ENCODE measurements at regions not wholly inside any gene's neighbourhood (a gene's known extent, or its start where the extent isn't known, plus 50 kb on each side); places are given as distances from the start of the nearest gene placed in this dataset.

DNA sequence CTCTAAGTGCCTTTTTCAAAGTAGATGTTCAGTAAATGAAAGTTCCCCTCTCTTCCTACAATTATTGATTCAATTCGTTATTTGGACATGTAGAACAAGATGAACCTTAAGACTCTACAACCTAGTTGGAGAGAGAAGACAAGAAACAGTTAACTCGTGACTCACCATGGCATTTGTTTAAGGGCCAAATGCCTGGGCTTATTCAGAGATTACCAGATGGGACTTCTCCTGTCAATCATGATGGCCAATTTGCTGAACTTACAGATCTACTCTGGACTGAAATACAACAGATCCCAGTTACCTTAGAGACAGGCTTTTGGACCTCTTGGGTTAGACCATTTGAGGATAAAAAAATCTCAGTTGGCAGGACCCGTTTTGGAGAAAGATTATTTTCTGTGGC is 93.5 kb downstream of the C1orf94 start:
- DNase-seq (ENCODE audit: extremely low read depth in 1 of 2, low read depth in 1 of 2), result no peak

DNA sequence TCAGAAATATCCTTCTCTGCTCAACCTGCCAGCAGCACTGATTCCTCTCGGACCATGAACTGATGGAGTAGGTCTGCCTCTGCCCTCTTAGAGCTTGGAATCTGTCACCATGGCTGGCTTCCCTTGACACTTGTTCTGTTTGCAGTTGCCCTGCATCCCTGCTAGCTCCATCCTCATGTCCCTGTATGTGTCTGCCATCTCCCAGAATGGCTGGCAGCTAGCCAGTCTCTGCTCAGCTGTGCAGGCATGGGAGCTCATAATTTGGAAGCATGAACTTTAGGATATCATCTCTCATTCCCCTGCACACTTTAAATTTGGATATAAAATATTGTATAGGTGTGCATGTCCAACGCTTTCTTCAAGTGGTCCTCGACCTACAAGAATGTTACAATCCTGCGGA is 95.4 kb downstream of the C1orf94 start:
- no peak for DNase-seq (ENCODE audit: extremely low read depth in 1 of 2, low read depth in 1 of 2)

DNA sequence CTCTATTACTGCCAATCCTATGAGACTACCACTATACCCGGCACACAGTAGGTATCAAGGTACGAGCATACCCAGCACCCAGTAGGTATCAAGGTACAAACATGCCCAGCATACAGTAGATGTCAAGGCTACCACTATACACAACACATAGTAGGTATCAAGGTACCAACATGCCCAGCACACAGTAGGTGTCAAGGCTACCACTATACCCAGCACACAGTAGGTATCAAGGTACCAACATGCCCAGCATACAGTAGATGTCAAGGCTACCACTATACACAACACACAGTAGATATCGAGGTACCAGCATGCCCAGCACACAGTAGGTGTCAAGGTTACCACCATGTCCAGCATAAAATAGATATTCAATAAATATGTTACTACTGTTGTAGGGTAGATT is 98.4 kb downstream of the C1orf94 start:
- DNase-seq (ENCODE audit: extremely low read depth in 1 of 2, low read depth in 1 of 2), result no peak

DNA sequence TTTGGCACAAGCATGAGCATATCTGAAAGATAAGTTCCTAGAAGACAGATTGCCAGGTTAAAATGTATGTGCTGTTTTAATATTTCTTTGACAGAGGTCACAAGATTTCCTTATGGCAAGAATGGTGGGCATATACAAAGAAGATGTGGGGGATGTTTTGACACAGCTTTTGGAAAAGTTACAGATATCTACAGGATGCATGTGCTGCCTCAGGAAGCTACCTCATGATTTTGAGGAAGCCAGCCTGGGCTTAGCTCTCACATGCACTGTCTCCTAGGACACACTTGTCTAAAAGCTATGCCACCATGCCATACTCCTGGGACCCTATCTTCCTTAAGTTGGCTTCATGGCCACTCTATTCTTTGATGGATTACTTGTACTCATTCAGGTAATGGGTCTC is 99.9 kb downstream of the C1orf94 start:
- DNase-seq (ENCODE audit: extremely low read depth in 1 of 2, low read depth in 1 of 2), result no peak

DNA sequence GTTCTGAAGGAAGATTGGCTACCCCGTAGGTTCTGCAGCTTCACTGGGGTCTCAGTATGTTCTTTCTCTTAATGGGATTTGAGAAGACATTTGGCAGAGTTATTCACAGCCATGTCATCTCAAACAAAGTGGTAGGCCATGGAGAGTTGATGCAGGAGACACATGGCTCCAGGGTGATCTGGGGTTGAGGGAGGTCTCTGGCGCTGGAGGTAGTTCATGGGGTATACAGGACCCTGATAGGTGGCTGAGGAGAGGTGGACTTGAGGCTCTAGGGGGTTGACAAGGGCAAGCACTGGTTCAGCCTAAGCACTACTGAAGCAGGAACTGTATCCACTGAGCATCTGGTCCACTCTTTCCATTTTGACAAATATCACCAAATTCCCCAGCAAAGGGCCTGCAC is 100.4 kb downstream of the C1orf94 start:
- no peak for DNase-seq (ENCODE audit: extremely low read depth in 1 of 2, low read depth in 1 of 2)

DNA sequence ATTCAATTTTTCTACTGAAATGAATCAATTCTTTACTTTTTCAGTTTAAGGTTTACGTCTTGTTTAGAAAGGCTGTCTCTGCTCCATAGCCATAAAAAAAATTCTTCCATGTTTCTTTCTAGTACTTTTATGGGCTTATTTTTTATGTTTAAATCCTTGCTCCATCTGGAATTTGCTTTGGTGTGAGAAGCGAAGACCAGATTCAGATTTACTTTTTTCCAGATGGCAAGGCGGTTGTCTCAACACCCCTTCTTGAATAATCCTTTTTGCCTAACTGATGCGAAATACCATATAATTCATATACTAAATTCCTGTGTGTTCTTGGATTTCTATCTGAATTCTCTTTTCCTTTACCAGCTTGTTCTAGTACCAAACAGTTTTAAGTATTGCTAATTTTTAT is 101.5 kb downstream of the C1orf94 start:
- DNase-seq (ENCODE audit: extremely low read depth in 1 of 2, low read depth in 1 of 2), result no peak

DNA sequence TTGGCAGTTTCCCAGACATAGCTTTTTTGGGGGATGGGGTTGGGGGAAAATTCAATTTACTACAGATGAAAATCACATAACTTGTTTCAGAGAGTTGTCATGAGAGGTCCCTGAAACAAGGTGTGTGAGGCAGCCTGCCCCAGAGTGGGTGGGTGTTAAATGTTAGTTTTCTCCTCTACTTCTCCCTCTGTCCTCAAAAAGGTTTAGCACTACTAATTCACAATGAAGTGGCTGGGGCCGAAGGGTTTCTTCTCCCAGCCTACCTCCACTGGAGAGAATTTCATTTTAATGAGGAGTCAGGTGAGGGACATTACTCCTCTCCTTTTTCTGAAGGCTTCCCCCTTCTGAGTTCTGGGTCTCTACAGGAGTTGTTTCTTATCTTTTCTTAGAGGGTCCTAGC is 103.3 kb downstream of the C1orf94 start:
- no peak for DNase-seq (ENCODE audit: extremely low read depth in 1 of 2, low read depth in 1 of 2)

DNA sequence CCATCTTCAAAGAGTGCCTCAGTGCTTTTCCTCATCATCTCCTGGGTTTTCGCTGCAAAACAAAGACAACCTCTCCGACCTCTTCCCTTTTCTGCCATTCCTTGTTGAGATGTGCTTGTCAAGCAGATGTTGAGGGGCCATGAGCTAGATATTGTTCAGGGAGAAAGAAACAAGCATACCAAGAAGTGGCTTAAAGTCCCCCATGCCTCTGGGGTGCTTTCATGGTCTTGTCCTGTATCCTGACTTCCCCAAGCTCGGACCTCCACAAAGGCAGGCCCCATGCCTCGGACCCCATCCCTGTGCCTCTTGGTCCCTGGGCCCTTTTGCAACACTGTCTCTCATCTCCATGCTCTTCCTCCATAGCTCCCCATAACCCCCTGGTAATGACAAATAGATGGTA is 103.8 kb downstream of the C1orf94 start:
- DNase-seq (ENCODE audit: extremely low read depth in 1 of 2, low read depth in 1 of 2), result no peak

DNA sequence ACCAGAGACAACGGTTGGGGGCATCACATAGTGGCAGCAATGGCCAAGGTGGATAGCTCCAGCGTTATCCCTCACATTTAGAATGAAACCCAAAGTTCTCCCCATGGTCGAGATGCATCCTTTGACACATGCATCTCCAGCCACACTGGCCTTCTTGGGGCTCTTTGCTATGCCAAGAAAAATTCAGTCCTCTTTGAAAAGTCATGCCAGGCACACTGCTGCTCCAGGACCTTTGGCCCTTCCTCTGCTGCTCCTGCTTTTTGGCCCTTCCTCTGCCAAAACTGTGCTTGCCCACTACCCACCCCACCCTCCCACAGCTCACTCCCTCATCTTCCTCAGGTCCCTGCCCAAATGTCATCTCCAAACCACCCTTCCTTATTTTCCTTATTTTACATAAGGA is 106.4 kb downstream of the C1orf94 start:
- DNase-seq (ENCODE audit: extremely low read depth in 1 of 2, low read depth in 1 of 2), result no peak

DNA sequence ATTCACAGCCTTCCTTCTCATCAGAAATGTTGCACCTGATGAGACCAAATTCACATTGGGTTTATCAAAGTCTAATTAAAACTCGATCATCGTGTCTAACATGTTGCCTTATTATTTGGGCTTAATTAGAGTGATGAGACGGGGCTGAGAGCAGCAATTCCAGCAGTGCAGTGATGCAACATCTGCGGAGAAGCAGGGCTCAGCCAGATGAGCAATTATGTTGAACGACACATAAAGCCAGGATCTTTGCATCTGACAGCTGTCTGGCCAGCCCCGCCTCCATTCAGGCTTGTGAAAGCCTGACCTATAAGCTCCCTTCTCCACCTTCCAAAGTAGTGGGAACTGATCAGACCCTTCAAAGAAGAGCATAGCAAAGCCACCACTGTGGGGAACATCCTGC is 109.8 kb downstream of the C1orf94 start:
- DNase-seq (ENCODE audit: extremely low read depth in 1 of 2, low read depth in 1 of 2), result no peak

DNA sequence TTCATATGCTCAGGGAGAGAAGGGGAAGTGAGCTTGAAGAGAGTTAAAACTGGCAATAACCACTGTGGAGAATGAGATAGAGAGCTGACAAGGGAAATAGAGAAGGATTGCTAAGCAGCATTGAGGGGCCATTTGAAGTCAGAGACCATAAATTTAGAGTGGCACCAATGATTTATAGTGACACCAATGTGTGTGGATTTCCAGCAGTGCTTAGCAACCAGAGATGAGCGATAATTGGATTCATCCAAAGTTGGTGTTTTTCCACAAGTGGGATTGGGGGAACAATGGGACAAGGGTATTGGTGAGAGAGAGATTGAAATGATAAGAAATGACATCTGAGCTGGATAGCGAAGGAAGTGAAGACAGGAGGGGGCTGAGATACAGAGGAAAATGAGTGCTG is 114.1 kb downstream of the C1orf94 start:
- no peak for DNase-seq (ENCODE audit: extremely low read depth in 1 of 2, low read depth in 1 of 2)

DNA sequence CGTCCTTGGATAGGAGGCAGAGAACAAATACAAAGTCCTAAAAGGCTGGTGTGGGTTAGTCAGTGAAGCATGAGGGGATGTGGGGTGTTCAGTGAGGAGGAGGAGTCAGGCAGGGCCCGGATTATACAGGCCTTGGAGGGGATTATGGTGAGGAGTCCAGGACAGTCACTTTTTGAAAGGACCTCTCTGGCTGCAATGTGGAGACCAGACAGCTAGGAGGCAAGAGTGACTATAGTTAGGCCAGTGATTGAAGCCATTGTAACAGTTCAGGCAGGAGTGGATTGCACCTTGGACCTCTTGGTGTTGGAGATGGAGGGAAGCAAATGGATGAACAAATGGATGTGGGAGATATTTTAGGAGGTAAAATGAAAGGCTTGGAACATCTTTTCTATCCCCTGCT is 115.8 kb downstream of the C1orf94 start:
- no peak for DNase-seq (ENCODE audit: extremely low read depth in 1 of 2, low read depth in 1 of 2)

DNA sequence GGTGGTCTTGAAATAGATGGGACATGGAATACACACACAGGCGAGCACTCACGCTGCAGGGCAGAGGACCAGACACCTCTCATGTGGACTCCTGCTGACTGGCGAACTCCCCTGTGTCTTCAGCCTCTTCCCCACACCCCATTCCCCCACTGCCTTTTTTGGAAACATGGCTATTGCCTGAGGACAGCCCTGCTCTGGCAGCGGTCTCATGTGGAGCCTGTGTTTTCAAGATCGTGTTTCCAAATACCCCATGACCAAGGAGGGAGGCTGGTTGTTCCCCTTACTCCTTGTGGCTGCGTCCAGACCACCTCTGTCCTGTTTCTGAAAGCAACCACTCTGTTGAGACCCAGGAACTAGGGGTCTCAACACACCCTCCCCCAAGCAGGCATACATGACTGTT is 119.4 kb downstream of the C1orf94 start:
- no peak for DNase-seq (ENCODE audit: extremely low read depth in 1 of 2, low read depth in 1 of 2)

DNA sequence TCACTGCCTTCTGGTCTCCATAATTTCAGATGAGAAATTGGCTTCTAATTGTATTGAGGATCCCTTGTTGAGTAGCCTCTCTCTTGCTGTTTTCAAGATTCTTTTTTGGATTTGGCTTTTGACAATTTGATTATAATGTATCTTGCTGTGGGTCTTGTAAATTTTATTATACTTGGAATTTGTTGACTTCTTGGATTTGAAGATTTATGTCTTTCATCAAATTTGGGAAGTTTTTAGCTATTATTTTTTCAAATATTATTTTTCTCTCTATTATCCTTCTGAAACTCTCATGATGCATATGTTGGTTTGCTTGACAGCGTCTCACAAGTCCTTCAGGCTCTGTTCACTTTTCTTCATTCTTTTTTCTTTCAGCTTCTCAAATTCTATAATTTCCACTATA is 126.1 kb downstream of the C1orf94 start:
- no peak for DNase-seq (ENCODE audit: extremely low read depth in 1 of 2, low read depth in 1 of 2)

DNA sequence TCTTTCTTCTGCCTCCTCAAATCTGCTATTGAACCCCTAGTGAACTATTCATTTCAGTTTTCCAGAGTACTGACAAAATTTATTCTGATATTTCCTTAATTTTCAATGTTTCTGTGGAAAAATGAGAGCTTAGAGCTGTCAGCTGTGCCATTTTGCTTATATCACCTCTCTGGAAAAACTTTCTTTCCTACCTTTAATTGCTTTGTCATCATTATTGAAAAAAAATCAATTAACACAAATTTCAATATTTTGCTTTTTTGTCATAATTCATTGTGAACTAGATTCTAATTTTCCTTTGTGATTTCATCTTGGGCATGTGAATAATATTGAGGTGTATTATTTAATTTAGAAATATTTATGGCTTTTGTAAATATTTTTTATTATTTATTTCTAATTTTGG is 126.5 kb downstream of the C1orf94 start:
- DNase-seq (ENCODE audit: extremely low read depth in 1 of 2, low read depth in 1 of 2), result no peak

DNA sequence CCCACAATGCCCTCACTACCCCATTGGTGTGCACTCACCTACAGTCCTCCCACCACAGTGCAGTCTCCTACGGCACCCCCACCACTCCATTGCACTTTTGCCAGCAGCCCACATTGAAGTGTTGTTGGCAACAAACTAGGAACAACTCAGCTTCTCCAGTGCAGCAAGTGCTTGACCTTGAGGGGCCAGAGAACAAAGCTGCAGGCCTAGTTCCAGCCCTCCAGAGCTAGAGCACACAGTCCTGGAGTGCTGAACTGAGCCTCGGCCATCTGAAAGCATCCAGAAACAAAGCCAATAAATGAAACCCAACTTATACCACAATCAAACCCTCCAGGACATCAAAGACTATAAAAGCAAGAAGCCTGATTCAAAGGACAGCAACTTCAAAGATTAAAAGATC is 129.9 kb downstream of the C1orf94 start:
- no peak for DNase-seq (ENCODE audit: extremely low read depth in 1 of 2, low read depth in 1 of 2)

DNA sequence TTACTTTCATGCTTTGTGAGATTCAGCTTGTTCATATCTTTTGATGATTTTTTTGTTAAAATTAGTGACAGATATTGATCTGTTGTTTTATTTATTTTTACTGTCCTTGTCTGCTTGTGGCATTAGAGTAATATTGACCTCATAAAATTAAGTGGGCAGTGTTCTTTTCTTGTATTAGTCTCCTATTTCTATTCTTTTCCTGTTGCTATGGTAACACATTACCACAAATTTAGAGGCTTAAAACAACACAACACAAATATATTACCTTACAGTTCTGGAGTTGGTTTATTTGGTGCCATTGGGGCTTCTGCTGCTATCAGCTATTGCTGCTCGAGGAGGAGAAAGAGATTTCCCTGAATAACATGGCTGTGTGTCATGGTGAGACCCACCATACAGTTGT is 135.7 kb downstream of the C1orf94 start:
- DNase-seq (ENCODE audit: extremely low read depth in 1 of 2, low read depth in 1 of 2), result no peak

DNA sequence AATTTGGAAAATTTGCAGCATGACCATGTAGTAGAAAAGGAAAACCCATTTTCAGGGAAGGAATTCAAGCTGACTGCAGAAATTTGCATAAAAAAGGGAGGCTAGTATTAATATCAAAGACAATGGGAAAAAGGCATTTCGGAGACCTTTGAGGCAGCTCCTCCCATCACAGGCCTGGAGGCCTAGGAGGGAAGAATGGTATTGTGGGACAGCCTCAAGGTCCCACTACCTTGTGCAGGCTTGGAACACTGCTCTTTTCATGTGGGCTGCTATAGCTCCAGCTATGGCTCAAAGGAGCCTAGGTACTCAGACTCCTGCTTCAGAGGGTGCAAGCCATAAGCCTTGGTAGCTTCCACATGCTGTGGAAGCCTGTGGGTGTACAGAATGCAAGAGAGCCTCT is 139.3 kb downstream of the C1orf94 start:
- DNase-seq (ENCODE audit: extremely low read depth in 1 of 2, low read depth in 1 of 2), result no peak

DNA sequence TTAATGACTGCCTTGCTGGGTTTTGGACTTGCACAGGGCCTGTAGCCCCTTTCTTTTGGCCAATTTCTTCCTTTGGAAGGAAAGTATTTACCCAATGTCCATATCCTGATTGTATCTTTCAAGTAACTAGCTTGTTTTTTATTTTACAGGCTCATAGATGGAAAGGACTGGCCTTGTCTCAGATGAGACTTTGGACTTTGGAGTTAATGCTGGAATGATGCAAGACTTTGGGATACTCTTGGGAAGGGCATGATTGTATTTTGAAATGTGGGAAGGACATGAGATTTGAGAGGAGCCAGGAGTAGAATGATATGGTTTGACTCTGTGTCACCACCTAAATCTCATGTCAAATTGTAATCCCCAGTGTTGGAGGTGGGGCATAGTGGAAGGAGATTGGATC is 140.1 kb downstream of the C1orf94 start:
- DNase-seq (ENCODE audit: extremely low read depth in 1 of 2, low read depth in 1 of 2), result no peak

DNA sequence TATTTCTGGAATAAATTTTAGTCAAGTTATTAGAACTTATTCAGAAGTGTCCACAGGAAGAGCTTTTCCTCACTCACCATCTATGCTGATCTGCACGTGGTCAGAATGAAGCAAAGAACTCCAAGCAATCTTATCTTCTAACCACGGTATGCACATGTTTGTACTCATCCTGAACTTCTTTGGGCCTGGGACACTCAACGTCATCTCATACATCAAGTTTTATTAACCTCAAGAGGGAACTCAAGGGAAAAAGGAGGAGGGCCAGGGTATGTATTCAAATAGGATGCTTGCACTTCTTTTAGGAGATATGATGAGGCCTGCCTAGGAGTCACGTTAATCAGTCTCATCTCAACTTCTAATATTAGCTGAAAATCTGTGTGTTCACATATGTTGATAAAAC is 142.5 kb downstream of the C1orf94 start:
- no peak for DNase-seq (ENCODE audit: extremely low read depth in 1 of 2, low read depth in 1 of 2)

DNA sequence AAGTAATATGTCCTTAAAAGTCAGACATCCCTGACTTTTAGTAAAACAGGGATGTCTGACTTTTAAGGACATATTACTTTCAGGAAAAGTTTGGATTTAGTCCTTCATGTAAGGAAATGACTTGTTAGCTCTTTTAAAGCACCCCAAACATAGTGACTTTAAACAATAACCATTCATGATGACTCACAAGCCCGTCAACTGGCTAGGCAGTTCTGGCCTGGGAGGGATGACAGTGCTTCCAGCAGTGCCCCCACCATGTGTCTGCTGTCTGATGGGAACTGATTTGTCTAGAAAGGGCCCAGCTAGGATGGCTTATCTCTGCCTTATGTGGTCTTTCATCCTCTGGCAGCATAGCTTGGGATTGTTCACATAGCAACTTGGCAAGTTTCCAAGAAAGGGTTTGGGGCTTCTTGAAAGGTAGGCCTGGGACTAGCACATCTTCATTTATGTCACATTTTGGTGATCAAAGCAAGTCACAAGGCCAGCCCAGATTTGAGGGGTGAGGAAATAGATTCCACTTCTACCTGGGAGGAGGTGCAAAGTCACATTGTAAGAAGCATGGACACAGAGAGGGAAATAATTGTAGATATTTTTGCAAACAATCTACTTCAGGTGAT is 143.5 kb downstream of the C1orf94 start:
- DNase-seq (ENCODE audit: extremely low read depth in 1 of 2, low read depth in 1 of 2), result no peak

DNA sequence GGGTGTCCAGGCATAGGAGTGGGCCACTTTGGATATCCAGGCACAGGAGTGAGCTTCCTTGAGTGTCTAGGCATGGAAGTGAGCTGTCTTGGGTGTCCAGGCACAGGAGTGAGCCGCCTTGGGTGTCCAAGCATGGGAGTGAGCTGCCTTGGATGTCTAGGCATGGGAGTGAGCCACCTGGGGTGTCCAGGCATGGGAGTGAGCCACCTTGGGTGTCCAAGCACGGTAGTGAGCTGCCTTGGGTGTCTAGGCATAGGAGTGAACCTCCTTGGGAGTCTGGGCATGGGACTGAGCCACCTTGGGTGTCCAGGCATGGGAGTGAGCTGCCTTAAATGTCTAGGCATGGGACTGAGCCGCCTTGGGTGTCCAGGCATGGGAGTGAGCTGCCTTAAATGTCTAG is 146.3 kb downstream of the C1orf94 start:
- no peak for DNase-seq (ENCODE audit: extremely low read depth in 1 of 2, low read depth in 1 of 2)

DNA sequence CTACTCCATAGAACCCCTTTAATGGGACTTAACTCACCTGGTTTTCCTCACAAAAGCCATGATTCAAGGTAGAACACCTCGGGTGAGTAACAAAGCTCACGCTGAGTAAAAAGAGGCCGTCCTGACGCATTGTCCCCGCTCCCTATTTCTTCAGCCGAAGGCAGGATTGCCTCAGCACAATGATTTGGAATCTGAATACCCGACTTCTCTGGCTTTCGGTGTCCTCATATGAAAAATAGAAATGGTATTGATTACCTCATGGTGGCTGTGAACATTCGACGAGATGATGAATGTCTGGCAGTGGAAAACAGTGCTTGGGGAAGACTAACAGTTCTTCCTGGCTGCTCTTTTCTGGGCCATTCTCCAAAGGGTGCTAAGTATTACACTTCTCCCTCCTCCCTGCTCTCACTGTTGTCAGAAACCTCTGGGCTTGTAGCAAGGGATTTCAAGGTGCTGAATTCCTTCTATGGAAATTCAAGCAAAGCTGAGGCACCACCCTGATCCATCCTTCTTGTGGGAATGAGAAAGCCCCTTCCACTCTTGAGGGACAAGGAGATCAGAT is 148.3 kb downstream of the C1orf94 start:
- DNase-seq (ENCODE audit: extremely low read depth in 1 of 2, low read depth in 1 of 2), result no peak

All from stimulated activated CD8-positive, alpha-beta memory T cell treated with anti-CD3 and anti-CD28 coated beads, Interleukin-7, amount 100 ng/mL, for 48 hours (primary cell).